GM23248 (cell line): ENCODE measurements at regions not wholly inside any gene's neighbourhood (a gene's known extent, or its start where the extent isn't known, plus 50 kb on each side); places are given as distances from the start of the nearest gene placed in this dataset.

Source experiments
- EZH2 ChIP-seq: fragments of 200-600 bp; sonication (generic); IDR thresholded peaks from 2 replicates; pipeline ENCODE4 v1.6.1; 2018; ENCODE audit warnings: antibody characterized with exemption, mild to moderate bottlenecking; ENCODE audit not compliant: insufficient read depth, poor library complexity, severe bottlenecking
- EZH2phosphoT487 ChIP-seq: fragments of 200-600 bp; sonication (generic); IDR thresholded peaks from 2 replicates; pipeline ENCODE4 v1.6.1; 2018; ENCODE audit warnings: antibody characterized with exemption, moderate library complexity, mild to moderate bottlenecking, low read depth; ENCODE audit not compliant: insufficient read depth

- no peak for TF ChIP-seq EZH2phosphoT487
- no peak for TF ChIP-seq EZH2
Observed at GRCh38 chr1:63023171-63023570, 239.2 kb downstream of the ATG4C start.
